ENCODE measurements at regions not wholly inside any gene's neighbourhood (a gene's known extent, or its start where the extent isn't known, plus 50 kb on each side); places are given as distances from the start of the nearest gene placed in this dataset.
"Not testable (repeated sequence)": the region's sequence is repeated elsewhere in the genome, so short reads cannot be mapped to it uniquely, and the experiment has no call there.

- H3K18ac ChIP-seq (ENCODE audit: low read depth, low read length); H3K56ac ChIP-seq (ENCODE audit: extremely low read depth, insufficient read depth, low read length); H2AK5ac ChIP-seq (ENCODE audit: low read depth, low read length); BruUV-seq (replicated peaks); H3K27ac ChIP-seq (ENCODE audit: insufficient read depth, low read length); H3K27me3 ChIP-seq (ENCODE audit: control insufficient read depth, insufficient read depth, low read length); H3K9ac ChIP-seq (ENCODE audit: low read depth, low read length); H3K23ac ChIP-seq (ENCODE audit: low read depth, low read length); H2BK120ac ChIP-seq (ENCODE audit: low read depth, low read length); H4K91ac ChIP-seq (ENCODE audit: insufficient read depth, low read depth, low read length); DNase-seq; H3K79me1 ChIP-seq (ENCODE audit: low read depth in 1 of 2, low read length in 2 of 2); dilution Hi-C loops (cut with HindIII; ENCODE audit: low sequenced_read_pairs, unreplicated experiment); H3K4me3 ChIP-seq (ENCODE audit: insufficient read depth, low read depth, low read length); intact Hi-C loops (cut with micrococcal nuclease); in situ Hi-C loops (cut with MboI; ENCODE audit: low sequenced_read_pairs); H4K5ac ChIP-seq (ENCODE audit: low read depth, low read length); H2BK15ac ChIP-seq (ENCODE audit: low read depth, low read length); CTCF ChIA-PET; H2BK5ac ChIP-seq (ENCODE audit: low read depth, low read length, poor library complexity, severe bottlenecking); H3K4me1 ChIP-seq (ENCODE audit: control insufficient read depth, insufficient read depth, low read length); H3K14ac ChIP-seq (replicated peaks; ENCODE audit: low read depth, low read length); H3K4me2 ChIP-seq (ENCODE audit: low read depth, low read length); ATAC-seq (ENCODE audit: low read depth); H3K4ac ChIP-seq (ENCODE audit: low read depth, low read length); H3K36me3 ChIP-seq (ENCODE audit: control insufficient read depth, insufficient read depth, low read length); H2BK20ac ChIP-seq (ENCODE audit: low read depth, low read length); H3K9me3 ChIP-seq (ENCODE audit: control insufficient read depth, insufficient read depth, low read length); H2AK9ac ChIP-seq (replicated peaks; ENCODE audit: low read depth, low read length, poor library complexity); H2AFZ ChIP-seq (replicated peaks; ENCODE audit: low read length, poor library complexity); H3K9me1 ChIP-seq (ENCODE audit: insufficient read depth, low read length); POLR2A ChIA-PET (ENCODE audit: unreplicated experiment); H4K20me1 ChIP-seq (ENCODE audit: insufficient read depth, low read length); H4K8ac ChIP-seq (ENCODE audit: low read depth in 2 of 2, low read length in 2 of 2): not testable (repeated sequence)
- WGBS, 2 experiments (ENCODE audit: extremely low coverage in 2 of 2, insufficient read length in 1 of 2) = no CpG with 5 or more reads among the region's 14 CpGs
Measured at GRCh38 chr15:87548590-87548989, 707.9 kb downstream of the NTRK3 start.
